IMR-90 (cell line): ENCODE measurements at regions not wholly inside any gene's neighbourhood (a gene's known extent, or its start where the extent isn't known, plus 50 kb on each side); places are given as distances from the start of the nearest gene placed in this dataset.

Experiments used
- ATAC-seq: fragments of 200-7000 bp; cut with Tn5 transposase; 2 replicates; pipeline ENCODE4 v1.9.1; 2020; ENCODE audit warnings: low read depth, mild to moderate bottlenecking, moderate library complexity
- BruUV-seq: library from RNA; stranded (reverse); fragments of 400-500 nt; replicated peaks from 2 replicates; lab custom pipeline; 2021; lab: Mats Ljungman, UMichigan
- CTCF ChIA-PET: fragments of 300-600 bp; formaldehyde crosslinking; extraction: SDS; loops from one replicate; lab custom pipeline; 2021; ENCODE audit warnings: antibody characterized with exemption; lab: Yijun Ruan, JAX
- POLR2A ChIA-PET: fragments of 300-600 bp; sonication (Branson Sonifier 250); formaldehyde crosslinking; loops from one replicate; lab custom pipeline; 2022; ENCODE audit warnings: antibody characterized with exemption; ENCODE audit not compliant: unreplicated experiment; lab: Charles Lee
- DNase-seq: peaks from one replicate; pipeline ENCODE4 v3.0.0; 2013
- H2AFZ ChIP-seq: replicated peaks from 2 replicates; pipeline ENCODE3; 2013; ENCODE audit warnings: low read length, mild to moderate bottlenecking; ENCODE audit not compliant: poor library complexity
- H2AK5ac ChIP-seq: 2 replicates; pipeline ENCODE4 v1.6.1; 2013; ENCODE audit warnings: low read depth, low read length, inconsistent platforms
- H2AK9ac ChIP-seq: replicated peaks from 2 replicates; pipeline ENCODE3; 2013; ENCODE audit warnings: mild to moderate bottlenecking, low read depth, low read length, moderate library complexity; ENCODE audit not compliant: poor library complexity
- H2BK120ac ChIP-seq: 2 replicates; pipeline ENCODE4 v1.6.1; 2013; ENCODE audit warnings: low read depth, low read length, inconsistent platforms
- H2BK15ac ChIP-seq: 3 replicates; pipeline ENCODE4 v1.6.1; 2013; ENCODE audit warnings: low read depth, low read length, inconsistent platforms
- H2BK20ac ChIP-seq: 2 replicates; pipeline ENCODE4 v1.6.1; 2013; ENCODE audit warnings: low read depth, mild to moderate bottlenecking, inconsistent platforms, low read length, moderate library complexity
- H2BK5ac ChIP-seq: 2 replicates; pipeline ENCODE4 v1.6.1; 2013; ENCODE audit warnings: mild to moderate bottlenecking, low read depth, low read length, inconsistent platforms; ENCODE audit not compliant: poor library complexity, severe bottlenecking
- H3K14ac ChIP-seq: replicated peaks from 2 replicates; pipeline ENCODE4 v1.6.1; 2013; ENCODE audit warnings: low read depth, low read length, inconsistent platforms
- H3K18ac ChIP-seq: 2 replicates; pipeline ENCODE4 v1.6.1; 2013; ENCODE audit warnings: low read depth, low read length, control low read depth
- H3K23ac ChIP-seq: 2 replicates; pipeline ENCODE4 v1.6.1; 2013; ENCODE audit warnings: low read depth, low read length, inconsistent platforms
- H3K27ac ChIP-seq: 2 replicates; pipeline ENCODE4 v1.5.1; 2013; ENCODE audit warnings: mild to moderate bottlenecking, control low read depth, low read length; ENCODE audit not compliant: insufficient read depth
- H3K27me3 ChIP-seq: 2 replicates; pipeline ENCODE4 v1.6.1; 2013; ENCODE audit warnings: low read length; ENCODE audit not compliant: control insufficient read depth, insufficient read depth
- H3K36me3 ChIP-seq: 2 replicates; pipeline ENCODE4 v1.6.1; 2013; ENCODE audit warnings: low read length, mixed read lengths; ENCODE audit not compliant: control insufficient read depth, insufficient read depth
- H3K4ac ChIP-seq: 2 replicates; pipeline ENCODE4 v1.6.1; 2013; ENCODE audit warnings: low read depth, low read length, inconsistent platforms
- H3K4me1 ChIP-seq: 2 replicates; pipeline ENCODE4 v1.6.1; 2013; ENCODE audit warnings: low read length, mixed read lengths; ENCODE audit not compliant: control insufficient read depth, insufficient read depth
- H3K4me2 ChIP-seq: 2 replicates; pipeline ENCODE4 v1.6.1; 2013; ENCODE audit warnings: low read depth, mild to moderate bottlenecking, control low read depth, low read length, moderate library complexity
- H3K4me3 ChIP-seq: 2 replicates; pipeline ENCODE4 v1.5.1; 2013; ENCODE audit warnings: low read depth, mild to moderate bottlenecking, control low read depth, low read length, moderate library complexity; ENCODE audit not compliant: insufficient read depth
- H3K56ac ChIP-seq: 2 replicates; pipeline ENCODE4 v1.6.1; 2013; ENCODE audit warnings: low read length, inconsistent platforms; ENCODE audit not compliant: insufficient read depth; ENCODE audit errors: extremely low read depth
- H3K79me1 ChIP-seq, 2 experiments: 2 replicates each; pipeline ENCODE4 v1.6.1; 2013; ENCODE audit warnings: low read length in 2 of 2, inconsistent platforms in 1 of 2, low read depth in 1 of 2
- H3K9ac ChIP-seq: 2 replicates; pipeline ENCODE4 v1.6.1; 2013; ENCODE audit warnings: low read depth, low read length, control low read depth
- H3K9me1 ChIP-seq: 2 replicates; pipeline ENCODE4 v1.6.1; 2013; ENCODE audit warnings: low read length, inconsistent platforms; ENCODE audit not compliant: insufficient read depth
- H3K9me3 ChIP-seq: 2 replicates; pipeline ENCODE4 v1.6.1; 2013; ENCODE audit warnings: low read length; ENCODE audit not compliant: control insufficient read depth, insufficient read depth
- H4K20me1 ChIP-seq: 2 replicates; pipeline ENCODE4 v1.6.1; 2013; ENCODE audit warnings: low read length, inconsistent platforms; ENCODE audit not compliant: insufficient read depth
- H4K5ac ChIP-seq: 2 replicates; pipeline ENCODE4 v1.6.1; 2013; ENCODE audit warnings: mild to moderate bottlenecking, low read depth, low read length, control low read depth
- H4K8ac ChIP-seq, 2 experiments: 2 replicates each; pipeline ENCODE4 v1.6.1; 2013; ENCODE audit warnings: low read depth in 2 of 2, low read length in 2 of 2, control low read depth in 1 of 2, inconsistent platforms in 1 of 2
- H4K91ac ChIP-seq: 2 replicates; pipeline ENCODE4 v1.6.1; 2013; ENCODE audit warnings: low read depth, low read length, inconsistent platforms; ENCODE audit not compliant: insufficient read depth
- BHLHE40 ChIP-seq: fragments of 150-350 bp; IDR thresholded peaks from 2 replicates; pipeline ENCODE4 v1.6.1; 2016; ENCODE audit warnings: mild to moderate bottlenecking, low read depth, low read length
- CEBPB ChIP-seq: IDR thresholded peaks from 2 replicates; pipeline ENCODE4 v1.6.1; 2012; ENCODE audit warnings: low read depth, low read length, improper control_type of control experiment
- CHD1 ChIP-seq: IDR thresholded peaks from 2 replicates; pipeline ENCODE4 v1.6.1; 2012; ENCODE audit warnings: low read depth, low read length, improper control_type of control experiment
- CTCF ChIP-seq: conservative IDR thresholded peaks from 2 replicates; pipeline ENCODE4 v1.5.1; 2012; ENCODE audit warnings: mild to moderate bottlenecking, low read depth, low read length, improper control_type of control experiment
- ELK1 ChIP-seq: fragments of 150-350 bp; IDR thresholded peaks from 2 replicates; pipeline ENCODE4 v1.6.1; 2016; ENCODE audit warnings: low read depth, mild to moderate bottlenecking, low read length, moderate library complexity, borderline replicate concordance
- MAFK ChIP-seq: IDR thresholded peaks from 2 replicates; pipeline ENCODE4 v1.6.1; 2012; ENCODE audit warnings: low read depth, low read length, improper control_type of control experiment
- MAZ ChIP-seq: IDR thresholded peaks from 2 replicates; pipeline ENCODE4 v1.6.1; 2012; ENCODE audit warnings: low read depth, mild to moderate bottlenecking, low read length, improper control_type of control experiment, moderate library complexity, borderline replicate concordance
- MXI1 ChIP-seq: IDR thresholded peaks from 2 replicates; pipeline ENCODE4 v1.6.1; 2012; ENCODE audit warnings: low read depth, mild to moderate bottlenecking, low read length, moderate library complexity, borderline replicate concordance
- RCOR1 ChIP-seq: IDR thresholded peaks from 2 replicates; pipeline ENCODE4 v1.6.1; 2012; ENCODE audit warnings: mild to moderate bottlenecking, low read length, improper control_type of control experiment; ENCODE audit not compliant: insufficient replicate concordance
- RFX5 ChIP-seq: IDR thresholded peaks from 2 replicates; pipeline ENCODE4 v1.8.0; 2012; ENCODE audit warnings: low read depth, mild to moderate bottlenecking, low read length, moderate library complexity
- SMC3 ChIP-seq: fragments of 150-350 bp; IDR thresholded peaks from 2 replicates; pipeline ENCODE4 v1.6.1; 2016; ENCODE audit warnings: low read depth, mild to moderate bottlenecking, antibody characterized with exemption, low read length, moderate library complexity
- WGBS, 2 experiments: methylation state at CpG; one replicate each; pipeline versions ENCODE4 v1.1.5 to v1.1.7; 2013; ENCODE audit warnings: missing lambda C conversion rate in 2 of 2; ENCODE audit not compliant: insufficient read length in 1 of 2; ENCODE audit errors: extremely low coverage in 2 of 2; 5-methylcytosine and 5-hydroxymethylcytosine counted together
- dilution Hi-C: fragments of 300-500 bp; cut with HindIII; formaldehyde crosslinking; loops from one replicate; pipeline ENCODE4 v1.14.3; 2018; ENCODE audit warnings: low sequenced_read_pairs; ENCODE audit not compliant: unreplicated experiment
- in situ Hi-C: fragments of 300-500 bp; cut with MboI; formaldehyde crosslinking; loops from 3 replicates; pipeline ENCODE4 v1.14.3; 2019; ENCODE audit warnings: low sequenced_read_pairs, inconsistent platforms, mixed read lengths
- intact Hi-C: fragments of 100-400 bp; cut with micrococcal nuclease; formaldehyde crosslinking; loops from 2 replicates; pipeline ENCODE4 v1.10.0; 2022
- TF ChIP-seq, protein P1 (sequence below): fragments of 150-350 bp; IDR thresholded peaks from 2 replicates; pipeline ENCODE4 v1.6.1; 2017; ENCODE audit warnings: mild to moderate bottlenecking, antibody characterized with exemption, low read length, low read depth

DNA sequence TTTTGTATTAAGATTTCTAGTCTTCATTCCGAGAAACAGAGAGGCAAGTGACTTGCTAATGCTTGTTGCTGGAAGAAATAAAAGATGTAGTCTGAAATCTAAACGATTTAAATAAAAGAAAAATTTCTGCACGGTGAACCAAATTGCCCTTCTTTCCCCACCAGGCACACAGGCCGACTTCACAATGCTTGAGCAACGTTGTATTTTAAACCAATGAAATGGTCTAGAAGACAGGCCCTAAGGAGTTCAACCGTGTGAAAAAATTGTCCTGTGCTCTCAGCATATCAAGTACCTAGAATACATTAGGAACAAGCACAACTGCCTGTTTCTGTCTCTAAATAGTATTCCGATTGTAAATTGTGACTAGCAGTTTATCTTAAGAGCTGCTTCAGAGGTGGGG, 308.8 kb upstream of the SOX4 start:
- Histone ChIP-seq H3K79me1 (no peaks in the 10 kb centered on the region), H2BK20ac (no peak overlapping the region), H3K14ac (no peak overlapping the region), H3K9me3 (no peaks in the 10 kb centered on the region), H2AK9ac (no peak overlapping the region), H3K9me1 (no peaks in the 10 kb centered on the region), H2BK120ac (no peak overlapping the region), H3K4me3 (no peak overlapping the region), H4K20me1 (no peaks in the 10 kb centered on the region), H4K91ac (no peak overlapping the region), H4K5ac (no peak overlapping the region), H3K27ac (no peak overlapping the region), H2BK15ac (no peak overlapping the region), H3K4ac (no peak overlapping the region), H3K23ac (no peak overlapping the region), H2BK5ac (no peak overlapping the region), H2AFZ (no peak overlapping the region), H3K36me3 (no peaks in the 10 kb centered on the region), H3K27me3 (no peaks in the 10 kb centered on the region), H4K8ac (no peak overlapping the region), H3K4me2 (no peak overlapping the region), H3K56ac (no peak overlapping the region), H2AK5ac (no peak overlapping the region), H3K4me1 (no peaks in the 10 kb centered on the region), H3K9ac (no peak overlapping the region), H3K18ac (no peak overlapping the region)
- BruUV-seq = no TSS peak
- 79% methylated on average over 2 of the region's 7 CpGs; no CpG with 5 or more reads in 1 of the 2 experiments for WGBS, 2 experiments
- dilution Hi-C loops = no loop called here
- TF ChIP-seq MAFK (no peak), RFX5 (no peak), BHLHE40 (no peak), ELK1 (no peak), CEBPB (no peak), MAZ (no peak), CTCF (no peak), SMC3 (no peak), MXI1 (no peak), RCOR1 (no peak), CHD1 (no peak)
- TF ChIP-seq, protein P1, sequence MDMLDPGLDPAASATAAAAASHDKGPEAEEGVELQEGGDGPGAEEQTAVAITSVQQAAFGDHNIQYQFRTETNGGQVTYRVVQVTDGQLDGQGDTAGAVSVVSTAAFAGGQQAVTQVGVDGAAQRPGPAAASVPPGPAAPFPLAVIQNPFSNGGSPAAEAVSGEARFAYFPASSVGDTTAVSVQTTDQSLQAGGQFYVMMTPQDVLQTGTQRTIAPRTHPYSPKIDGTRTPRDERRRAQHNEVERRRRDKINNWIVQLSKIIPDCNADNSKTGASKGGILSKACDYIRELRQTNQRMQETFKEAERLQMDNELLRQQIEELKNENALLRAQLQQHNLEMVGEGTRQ = no peak
- DNase-seq (no peak), ATAC-seq (no peak)
- CTCF ChIA-PET = no interaction called here
- in situ Hi-C loops = no loop called here
- intact Hi-C loops = no loop called here
- POLR2A ChIA-PET = no interaction called here
